Lower leg skin (tissue), 4 donors: ENCODE measurements at regions not wholly inside any gene's neighbourhood (a gene's known extent, or its start where the extent isn't known, plus 50 kb on each side); places are given as distances from the start of the nearest gene placed in this dataset.

Experiments
- DNase-seq, 2 donors: peaks; one replicate each; pipeline ENCODE4 v3.0.0-alpha.2; 2019; ENCODE audit warnings: low spot score in 2 of 2
- H3K4me3 ChIP-seq: fragments of 200-600 bp; sonication (generic); 2 replicates; pipeline ENCODE4 v1.5.1; 2017; ENCODE audit warnings: mild to moderate bottlenecking, low read depth; ENCODE audit not compliant: poor library complexity, severe bottlenecking
- POLR2A ChIP-seq, 2 donors: fragments of 450-650 bp; IDR thresholded peaks; one replicate each; pipeline ENCODE4 v1.6.1; 2016 to 2017; ENCODE audit warnings: antibody characterized with exemption in 2 of 2, mild to moderate bottlenecking in 1 of 2, moderate library complexity in 1 of 2
- WGBS, 2 donors: methylation state at CpG; one replicate each; pipeline ENCODE4 v1.1.5; 2018; 5-methylcytosine and 5-hydroxymethylcytosine counted together
- intact Hi-C: fragments of 100-400 bp; cut with DNase I; formaldehyde crosslinking; loops from one replicate; pipeline ENCODE4 v1.15.0; 2023; ENCODE audit warnings: low total_unique reads
- TF ChIP-seq, protein P1 (sequence below), 3 donors: fragments of 450-650 bp; IDR thresholded peaks; one replicate each; pipeline ENCODE4 v1.5.1; 2016; ENCODE audit warnings: antibody characterized with exemption in 3 of 3, mild to moderate bottlenecking in 3 of 3, moderate library complexity in 2 of 3

DNA sequence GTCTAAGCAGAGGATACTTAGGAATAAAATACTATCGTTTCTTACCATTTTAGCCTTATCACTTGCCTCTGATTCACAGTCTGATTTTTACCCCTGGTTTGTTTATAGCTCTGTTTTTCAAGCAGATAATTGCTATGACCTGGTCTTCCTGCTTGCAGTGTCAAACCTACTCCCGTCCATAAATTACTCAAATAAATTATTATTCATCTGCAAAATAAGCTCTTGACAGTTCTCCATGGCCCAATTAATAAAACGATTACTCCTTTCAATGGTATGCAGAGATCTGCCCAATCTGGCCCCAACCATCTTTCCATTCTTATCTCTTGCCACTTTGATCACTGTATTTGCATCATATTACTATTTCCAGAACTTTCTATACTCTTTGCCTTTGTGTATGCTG, 354.0 kb downstream of the CCDC85A start:
- no peak for TF ChIP-seq POLR2A (IDR thresholded peaks at IDR 0.05)
- TF ChIP-seq, protein P1, sequence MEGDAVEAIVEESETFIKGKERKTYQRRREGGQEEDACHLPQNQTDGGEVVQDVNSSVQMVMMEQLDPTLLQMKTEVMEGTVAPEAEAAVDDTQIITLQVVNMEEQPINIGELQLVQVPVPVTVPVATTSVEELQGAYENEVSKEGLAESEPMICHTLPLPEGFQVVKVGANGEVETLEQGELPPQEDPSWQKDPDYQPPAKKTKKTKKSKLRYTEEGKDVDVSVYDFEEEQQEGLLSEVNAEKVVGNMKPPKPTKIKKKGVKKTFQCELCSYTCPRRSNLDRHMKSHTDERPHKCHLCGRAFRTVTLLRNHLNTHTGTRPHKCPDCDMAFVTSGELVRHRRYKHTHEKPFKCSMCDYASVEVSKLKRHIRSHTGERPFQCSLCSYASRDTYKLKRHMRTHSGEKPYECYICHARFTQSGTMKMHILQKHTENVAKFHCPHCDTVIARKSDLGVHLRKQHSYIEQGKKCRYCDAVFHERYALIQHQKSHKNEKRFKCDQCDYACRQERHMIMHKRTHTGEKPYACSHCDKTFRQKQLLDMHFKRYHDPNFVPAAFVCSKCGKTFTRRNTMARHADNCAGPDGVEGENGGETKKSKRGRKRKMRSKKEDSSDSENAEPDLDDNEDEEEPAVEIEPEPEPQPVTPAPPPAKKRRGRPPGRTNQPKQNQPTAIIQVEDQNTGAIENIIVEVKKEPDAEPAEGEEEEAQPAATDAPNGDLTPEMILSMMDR (IDR thresholded peaks at IDR 0.05): no peak
- no peak for DNase-seq
- no peak overlapping the region for H3K4me3 ChIP-seq
- 43 to 55% methylated on average over 3 of the region's 3 CpGs for WGBS, 2 donors
- intact Hi-C loops: no loop called here

DNA sequence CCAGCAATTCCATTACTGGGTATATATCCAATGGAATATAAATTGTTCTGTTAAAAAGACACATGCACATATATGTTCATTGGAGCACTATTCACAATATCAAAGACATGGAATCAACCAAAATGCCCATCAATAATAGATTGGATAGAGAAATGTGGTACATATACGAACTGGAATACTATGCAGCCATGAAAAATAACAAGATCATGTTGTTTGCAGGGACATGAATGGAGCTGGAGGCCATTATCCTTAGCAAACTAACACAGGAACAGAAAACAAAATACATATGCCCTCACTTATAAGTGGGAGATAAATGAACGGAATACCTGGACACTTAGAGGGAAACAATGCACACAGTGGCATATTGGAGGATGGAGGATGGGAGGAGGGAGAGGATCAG, 355.8 kb downstream of the CCDC85A start:
- DNase-seq: no peak
- H3K4me3 ChIP-seq: no peak overlapping the region
- TF ChIP-seq, protein P1 (IDR thresholded peaks at IDR 0.05): no peak
- TF ChIP-seq POLR2A (IDR thresholded peaks at IDR 0.05): no peak
- WGBS, 2 donors: 79 to 93% methylated on average over 2 of the region's 2 CpGs
- intact Hi-C loops: no loop called here

DNA sequence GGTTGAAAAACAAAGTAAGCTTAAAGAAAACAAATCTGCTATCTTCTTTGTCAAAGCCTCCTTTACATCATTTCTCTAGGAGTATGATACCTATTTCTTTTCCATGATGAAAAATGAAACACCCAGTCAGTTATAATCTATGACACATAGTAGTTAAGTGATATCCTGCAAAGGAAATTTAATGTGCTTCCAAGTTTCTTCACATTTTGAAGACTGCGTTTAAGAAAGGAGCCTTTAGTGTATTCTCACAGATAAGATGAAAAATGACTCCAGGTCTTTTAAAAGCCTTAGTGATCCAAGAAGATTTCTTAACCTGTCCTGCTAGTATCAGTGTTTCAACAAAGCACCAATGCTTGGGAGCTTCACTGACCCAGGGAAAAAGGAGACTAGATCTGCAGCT, 356.7 kb downstream of the CCDC85A start:
- TF ChIP-seq, protein P1 (IDR thresholded peaks at IDR 0.05): no peak
- no peak for TF ChIP-seq POLR2A (IDR thresholded peaks at IDR 0.05)
- H3K4me3 ChIP-seq: no peak overlapping the region
- DNase-seq: no peak
- 59 to 67% methylated on average over 1 of the region's 1 CpG for WGBS, 2 donors
- intact Hi-C loops: no loop called here

DNA sequence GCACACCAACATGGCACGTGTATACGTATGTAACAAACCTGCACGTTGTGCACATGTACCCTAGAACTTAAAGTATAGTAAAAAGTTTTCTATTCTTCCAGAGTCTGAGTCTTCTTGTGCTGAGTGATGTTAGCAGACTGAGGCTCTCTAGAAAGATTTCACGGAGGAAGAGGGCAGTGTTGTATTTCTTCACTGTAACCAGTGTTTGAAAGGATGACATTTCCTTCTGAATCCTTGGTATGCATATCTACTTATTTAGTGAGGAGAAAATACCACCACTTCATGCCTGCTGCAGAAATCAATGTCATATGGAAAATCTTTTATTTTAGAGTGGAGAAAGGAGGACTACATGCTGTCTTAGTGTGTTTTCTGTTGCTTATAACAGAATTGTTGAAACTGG, 357.1 kb downstream of the CCDC85A start:
- TF ChIP-seq, protein P1 (IDR thresholded peaks at IDR 0.05): no peak
- TF ChIP-seq POLR2A (IDR thresholded peaks at IDR 0.05): no peak
- 24 to 30% methylated on average over 4 of the region's 4 CpGs for WGBS, 2 donors
- H3K4me3 ChIP-seq: no peak overlapping the region
- no peak for DNase-seq
- intact Hi-C loops: no loop called here

DNA sequence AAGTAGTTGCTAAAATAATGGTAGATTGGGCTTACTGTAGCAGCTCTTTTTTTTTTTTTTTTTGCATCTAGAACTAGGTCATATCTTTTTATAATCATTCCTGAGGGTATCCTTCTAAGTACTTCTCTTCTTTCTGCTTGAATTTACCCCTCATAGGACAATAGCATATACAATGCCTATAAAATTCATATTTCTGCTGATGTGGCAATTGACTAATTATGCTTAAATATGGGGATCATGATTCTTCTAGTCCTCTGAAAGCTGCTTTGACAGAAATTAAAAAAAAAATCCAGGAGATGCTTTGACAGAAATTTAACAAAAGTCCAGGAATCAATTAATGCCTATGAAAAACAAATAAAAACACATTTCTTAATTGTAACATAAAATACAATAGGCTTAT, 358.4 kb downstream of the CCDC85A start:
- H3K4me3 ChIP-seq: no peak overlapping the region
- intact Hi-C loops: no loop called here
- TF ChIP-seq, protein P1 (IDR thresholded peaks at IDR 0.05): no peak
- no peak for TF ChIP-seq POLR2A (IDR thresholded peaks at IDR 0.05)
- no peak for DNase-seq

DNA sequence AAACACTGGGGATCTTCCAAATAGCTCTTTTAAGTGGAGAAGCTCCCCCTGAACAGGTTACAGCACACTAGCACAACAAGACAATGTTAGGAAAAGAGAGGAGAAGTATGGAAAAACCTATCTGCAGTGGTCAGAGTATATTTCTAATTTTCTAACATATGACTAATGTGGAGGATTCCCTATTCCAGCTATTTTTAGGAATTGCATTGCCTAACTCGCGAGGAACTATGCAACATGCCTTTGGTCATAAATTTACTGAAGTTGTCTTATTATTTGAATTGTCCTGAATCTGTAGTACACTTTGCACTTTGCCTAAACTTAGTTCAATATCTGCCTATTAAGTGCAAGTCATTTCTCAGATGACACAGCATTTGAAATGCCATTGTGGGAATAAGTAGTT, 381.4 kb downstream of the CCDC85A start:
- intact Hi-C loops: no loop called here
- no peak for TF ChIP-seq POLR2A (IDR thresholded peaks at IDR 0.05)
- TF ChIP-seq, protein P1 (IDR thresholded peaks at IDR 0.05): no peak
- WGBS, 2 donors: 75% methylated on average over 2 of the region's 2 CpGs
- H3K4me3 ChIP-seq: no peak overlapping the region
- no peak for DNase-seq
